Loucy (cell line): ENCODE measurements at regions not wholly inside any gene's neighbourhood (a gene's known extent, or its start where the extent isn't known, plus 50 kb on each side); places are given as distances from the start of the nearest gene placed in this dataset.

ENCODE experiments used
- H2AFZ ChIP-seq: fragments of 200-600 bp; sonication (generic); 2 replicates; pipeline ENCODE4 v1.6.0; 2016; ENCODE audit warnings: antibody characterized with exemption, mild to moderate bottlenecking, low read length, moderate library complexity
- H3F3A ChIP-seq: fragments of 200-600 bp; 2 replicates; pipeline ENCODE4 v1.6.0; 2016; ENCODE audit warnings: antibody characterized with exemption, low read depth, mild to moderate bottlenecking
- H3K27me3 ChIP-seq: fragments of 200-600 bp; sonication (generic); 2 replicates; pipeline ENCODE4 v1.6.1; 2014; ENCODE audit warnings: low read length, mild to moderate bottlenecking; ENCODE audit not compliant: insufficient read depth, poor library complexity, severe bottlenecking
- H3K36me3 ChIP-seq: fragments of 200-600 bp; sonication (generic); 2 replicates; pipeline ENCODE4 v1.6.1; 2016; ENCODE audit warnings: low read length; ENCODE audit not compliant: insufficient read depth
- H3K4me1 ChIP-seq: fragments of 200-600 bp; sonication (generic); 2 replicates; pipeline ENCODE4 v1.5.1; 2014; ENCODE audit warnings: low read length, mild to moderate bottlenecking; ENCODE audit not compliant: insufficient read depth, poor library complexity, severe bottlenecking
- H3K4me2 ChIP-seq: fragments of 200-600 bp; sonication (generic); 2 replicates; pipeline ENCODE4 v1.6.0; 2014; ENCODE audit warnings: antibody characterized with exemption, low read length, low read depth, mild to moderate bottlenecking; ENCODE audit not compliant: poor library complexity, severe bottlenecking
- H3K4me3 ChIP-seq: fragments of 200-600 bp; sonication (generic); 2 replicates; pipeline ENCODE4 v1.5.1; 2014; ENCODE audit warnings: low read length, mild to moderate bottlenecking, mixed read lengths; ENCODE audit not compliant: poor library complexity, severe bottlenecking
- H3K79me2 ChIP-seq: fragments of 200-600 bp; sonication (generic); 2 replicates; pipeline ENCODE4 v1.6.1; 2014; ENCODE audit warnings: low read length; ENCODE audit not compliant: insufficient read depth
- H3K9ac ChIP-seq: fragments of 200-600 bp; sonication (generic); 2 replicates; pipeline ENCODE4 v1.6.0; 2014; ENCODE audit warnings: mild to moderate bottlenecking, low read depth, low read length, moderate library complexity; ENCODE audit not compliant: poor library complexity, severe bottlenecking
- H3K9me2 ChIP-seq: fragments of 200-600 bp; sonication (generic); replicated peaks from 2 replicates; pipeline ENCODE4 v1.6.1; 2016; ENCODE audit warnings: low read depth, low read length, mixed read lengths
- H3K9me3 ChIP-seq: fragments of 200-600 bp; sonication (generic); 2 replicates; pipeline ENCODE4 v1.6.1; 2014; ENCODE audit warnings: mild to moderate bottlenecking, antibody characterized with exemption, low read length, low read depth; ENCODE audit not compliant: insufficient read depth
- H4K20me1 ChIP-seq: fragments of 200-600 bp; sonication (generic); 2 replicates; pipeline ENCODE4 v1.6.0; 2014; ENCODE audit warnings: antibody characterized with exemption, low read length, mild to moderate bottlenecking; ENCODE audit not compliant: insufficient read depth, poor library complexity, severe bottlenecking
- EZH2phosphoT487 ChIP-seq: fragments of 200-600 bp; IDR thresholded peaks from 2 replicates; pipeline ENCODE4 v1.6.1; 2018; ENCODE audit warnings: antibody characterized with exemption, mild to moderate bottlenecking, moderate library complexity, borderline replicate concordance
- TF ChIP-seq, protein P1 (sequence below): fragments of 200-600 bp; sonication (generic); conservative IDR thresholded peaks from 2 replicates; pipeline ENCODE4 v1.5.1; 2014; ENCODE audit warnings: mild to moderate bottlenecking, antibody characterized with exemption, low read length

DNA sequence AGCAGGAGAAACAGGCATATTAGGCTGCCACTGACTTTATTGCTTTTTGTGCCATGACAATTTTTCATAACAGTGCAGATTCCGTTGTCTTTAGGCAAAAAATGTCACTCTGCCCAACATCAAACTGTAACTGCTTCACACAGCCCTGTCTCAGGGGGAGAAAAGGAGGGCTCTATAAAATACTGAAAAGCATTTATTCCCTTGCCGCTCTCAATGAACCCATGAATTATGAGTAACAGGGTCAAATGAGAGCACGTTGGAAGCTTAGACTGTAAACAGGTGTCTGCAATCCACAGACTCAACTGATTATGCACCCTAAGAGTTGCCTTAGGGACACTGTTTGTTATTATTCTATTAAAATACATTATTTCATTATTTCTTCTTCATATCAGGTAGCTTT lies 292.1 kb upstream of the FMN2 start:
- TF ChIP-seq EZH2phosphoT487: no peak
- TF ChIP-seq, protein P1, sequence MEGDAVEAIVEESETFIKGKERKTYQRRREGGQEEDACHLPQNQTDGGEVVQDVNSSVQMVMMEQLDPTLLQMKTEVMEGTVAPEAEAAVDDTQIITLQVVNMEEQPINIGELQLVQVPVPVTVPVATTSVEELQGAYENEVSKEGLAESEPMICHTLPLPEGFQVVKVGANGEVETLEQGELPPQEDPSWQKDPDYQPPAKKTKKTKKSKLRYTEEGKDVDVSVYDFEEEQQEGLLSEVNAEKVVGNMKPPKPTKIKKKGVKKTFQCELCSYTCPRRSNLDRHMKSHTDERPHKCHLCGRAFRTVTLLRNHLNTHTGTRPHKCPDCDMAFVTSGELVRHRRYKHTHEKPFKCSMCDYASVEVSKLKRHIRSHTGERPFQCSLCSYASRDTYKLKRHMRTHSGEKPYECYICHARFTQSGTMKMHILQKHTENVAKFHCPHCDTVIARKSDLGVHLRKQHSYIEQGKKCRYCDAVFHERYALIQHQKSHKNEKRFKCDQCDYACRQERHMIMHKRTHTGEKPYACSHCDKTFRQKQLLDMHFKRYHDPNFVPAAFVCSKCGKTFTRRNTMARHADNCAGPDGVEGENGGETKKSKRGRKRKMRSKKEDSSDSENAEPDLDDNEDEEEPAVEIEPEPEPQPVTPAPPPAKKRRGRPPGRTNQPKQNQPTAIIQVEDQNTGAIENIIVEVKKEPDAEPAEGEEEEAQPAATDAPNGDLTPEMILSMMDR: no peak
- H2AFZ ChIP-seq: no peak overlapping the region
- no peaks in the 10 kb centered on the region for H3K9me3 ChIP-seq
- no peak overlapping the region for H3K4me3 ChIP-seq
- no peaks in the 10 kb centered on the region for H4K20me1 ChIP-seq
- H3K4me1 ChIP-seq: no peaks in the 10 kb centered on the region
- no peaks in the 10 kb centered on the region for H3K9me2 ChIP-seq
- no peaks in the 10 kb centered on the region for H3K79me2 ChIP-seq
- no peaks in the 10 kb centered on the region for H3K27me3 ChIP-seq
- H3K9ac ChIP-seq: no peak overlapping the region
- no peaks in the 10 kb centered on the region for H3F3A ChIP-seq
- H3K4me2 ChIP-seq: no peak overlapping the region
- H3K36me3 ChIP-seq: no peaks in the 10 kb centered on the region

DNA sequence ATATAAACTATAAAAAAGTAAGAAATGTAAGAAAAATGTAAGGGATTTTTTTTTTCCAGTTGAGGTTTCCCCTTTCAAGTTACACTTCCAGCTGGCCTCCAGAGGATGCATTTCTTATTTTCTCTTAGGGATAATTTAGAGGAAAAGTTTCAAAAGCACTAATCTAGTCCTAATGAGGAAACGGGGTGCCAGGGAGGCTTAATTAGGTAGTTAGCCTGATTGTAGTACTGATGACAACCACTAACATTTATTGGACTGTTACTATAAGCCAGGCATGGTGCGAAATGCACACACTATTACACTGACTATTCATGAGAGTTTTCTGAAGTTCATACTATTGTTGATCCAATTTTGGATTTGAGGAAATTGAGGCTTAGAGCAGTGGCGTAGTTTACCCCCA lies 290.8 kb upstream of the FMN2 start:
- no peaks in the 10 kb centered on the region for H4K20me1 ChIP-seq
- H2AFZ ChIP-seq: no peak overlapping the region
- no peak overlapping the region for H3K4me3 ChIP-seq
- no peaks in the 10 kb centered on the region for H3K9me3 ChIP-seq
- no peaks in the 10 kb centered on the region for H3K9me2 ChIP-seq
- no peaks in the 10 kb centered on the region for H3K36me3 ChIP-seq
- TF ChIP-seq, protein P1: no peak
- TF ChIP-seq EZH2phosphoT487: no peak
- no peak overlapping the region for H3K4me2 ChIP-seq
- H3K4me1 ChIP-seq: no peaks in the 10 kb centered on the region
- H3K27me3 ChIP-seq: no peaks in the 10 kb centered on the region
- H3F3A ChIP-seq: no peaks in the 10 kb centered on the region
- H3K79me2 ChIP-seq: no peaks in the 10 kb centered on the region
- no peak overlapping the region for H3K9ac ChIP-seq

DNA sequence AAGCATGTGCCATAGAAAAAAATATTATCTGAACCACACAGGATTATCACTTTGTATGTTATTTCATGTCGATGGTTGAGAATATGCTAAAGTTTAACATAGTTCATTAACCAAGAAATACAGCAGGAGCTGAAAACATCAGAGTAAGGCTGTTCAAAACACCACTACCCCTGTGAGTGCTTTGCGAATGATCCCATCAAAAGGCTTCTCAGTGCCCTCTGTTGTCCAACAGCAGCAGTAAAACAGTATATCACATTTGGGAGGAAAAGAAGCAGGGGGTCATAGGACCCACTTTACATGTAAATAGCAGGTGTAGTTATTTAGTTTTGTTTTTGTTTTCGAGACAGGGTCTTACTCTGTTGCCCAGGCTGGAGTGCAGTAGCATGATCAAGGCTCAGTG lies 289.4 kb upstream of the FMN2 start:
- H3K27me3 ChIP-seq: no peaks in the 10 kb centered on the region

More for the DNA sequence above, 289.4 kb upstream of the FMN2 start:
- Histone ChIP-seq H3K79me2 (no peaks in the 10 kb centered on the region), H3K4me2 (no peak overlapping the region), H3F3A (no peaks in the 10 kb centered on the region), H3K9me3 (no peaks in the 10 kb centered on the region), H3K9me2 (no peaks in the 10 kb centered on the region), H4K20me1 (no peaks in the 10 kb centered on the region), H3K36me3 (no peaks in the 10 kb centered on the region), H3K4me3 (no peak overlapping the region), H3K4me1 (no peaks in the 10 kb centered on the region), H2AFZ (no peak overlapping the region), H3K9ac (no peak overlapping the region)
- TF ChIP-seq EZH2phosphoT487: no peak
- TF ChIP-seq, protein P1: no peak
